ENCODE measurements at regions not wholly inside any gene's neighbourhood (a gene's known extent, or its start where the extent isn't known, plus 50 kb on each side); places are given as distances from the start of the nearest gene placed in this dataset.

- TF ChIP-seq ZNF219 (CRISPR knock-in tag; IDR thresholded peaks at IDR 0.05; ENCODE audit: borderline replicate concordance): no peak
- TF ChIP-seq, protein P1, sequence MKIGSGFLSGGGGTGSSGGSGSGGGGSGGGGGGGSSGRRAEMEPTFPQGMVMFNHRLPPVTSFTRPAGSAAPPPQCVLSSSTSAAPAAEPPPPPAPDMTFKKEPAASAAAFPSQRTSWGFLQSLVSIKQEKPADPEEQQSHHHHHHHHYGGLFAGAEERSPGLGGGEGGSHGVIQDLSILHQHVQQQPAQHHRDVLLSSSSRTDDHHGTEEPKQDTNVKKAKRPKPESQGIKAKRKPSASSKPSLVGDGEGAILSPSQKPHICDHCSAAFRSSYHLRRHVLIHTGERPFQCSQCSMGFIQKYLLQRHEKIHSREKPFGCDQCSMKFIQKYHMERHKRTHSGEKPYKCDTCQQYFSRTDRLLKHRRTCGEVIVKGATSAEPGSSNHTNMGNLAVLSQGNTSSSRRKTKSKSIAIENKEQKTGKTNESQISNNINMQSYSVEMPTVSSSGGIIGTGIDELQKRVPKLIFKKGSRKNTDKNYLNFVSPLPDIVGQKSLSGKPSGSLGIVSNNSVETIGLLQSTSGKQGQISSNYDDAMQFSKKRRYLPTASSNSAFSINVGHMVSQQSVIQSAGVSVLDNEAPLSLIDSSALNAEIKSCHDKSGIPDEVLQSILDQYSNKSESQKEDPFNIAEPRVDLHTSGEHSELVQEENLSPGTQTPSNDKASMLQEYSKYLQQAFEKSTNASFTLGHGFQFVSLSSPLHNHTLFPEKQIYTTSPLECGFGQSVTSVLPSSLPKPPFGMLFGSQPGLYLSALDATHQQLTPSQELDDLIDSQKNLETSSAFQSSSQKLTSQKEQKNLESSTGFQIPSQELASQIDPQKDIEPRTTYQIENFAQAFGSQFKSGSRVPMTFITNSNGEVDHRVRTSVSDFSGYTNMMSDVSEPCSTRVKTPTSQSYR (CRISPR knock-in tag; IDR thresholded peaks at IDR 0.05): no peak
- TF ChIP-seq, protein P2, sequence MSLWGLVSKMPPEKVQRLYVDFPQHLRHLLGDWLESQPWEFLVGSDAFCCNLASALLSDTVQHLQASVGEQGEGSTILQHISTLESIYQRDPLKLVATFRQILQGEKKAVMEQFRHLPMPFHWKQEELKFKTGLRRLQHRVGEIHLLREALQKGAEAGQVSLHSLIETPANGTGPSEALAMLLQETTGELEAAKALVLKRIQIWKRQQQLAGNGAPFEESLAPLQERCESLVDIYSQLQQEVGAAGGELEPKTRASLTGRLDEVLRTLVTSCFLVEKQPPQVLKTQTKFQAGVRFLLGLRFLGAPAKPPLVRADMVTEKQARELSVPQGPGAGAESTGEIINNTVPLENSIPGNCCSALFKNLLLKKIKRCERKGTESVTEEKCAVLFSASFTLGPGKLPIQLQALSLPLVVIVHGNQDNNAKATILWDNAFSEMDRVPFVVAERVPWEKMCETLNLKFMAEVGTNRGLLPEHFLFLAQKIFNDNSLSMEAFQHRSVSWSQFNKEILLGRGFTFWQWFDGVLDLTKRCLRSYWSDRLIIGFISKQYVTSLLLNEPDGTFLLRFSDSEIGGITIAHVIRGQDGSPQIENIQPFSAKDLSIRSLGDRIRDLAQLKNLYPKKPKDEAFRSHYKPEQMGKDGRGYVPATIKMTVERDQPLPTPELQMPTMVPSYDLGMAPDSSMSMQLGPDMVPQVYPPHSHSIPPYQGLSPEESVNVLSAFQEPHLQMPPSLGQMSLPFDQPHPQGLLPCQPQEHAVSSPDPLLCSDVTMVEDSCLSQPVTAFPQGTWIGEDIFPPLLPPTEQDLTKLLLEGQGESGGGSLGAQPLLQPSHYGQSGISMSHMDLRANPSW (CRISPR knock-in tag; conservative IDR thresholded peaks at IDR 0.05; ENCODE audit: low read depth): no peak
- TF ChIP-seq MLX (CRISPR knock-in tag; IDR thresholded peaks at IDR 0.05): no peak
- TF ChIP-seq, protein P3, sequence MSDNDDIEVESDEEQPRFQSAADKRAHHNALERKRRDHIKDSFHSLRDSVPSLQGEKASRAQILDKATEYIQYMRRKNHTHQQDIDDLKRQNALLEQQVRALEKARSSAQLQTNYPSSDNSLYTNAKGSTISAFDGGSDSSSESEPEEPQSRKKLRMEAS (CRISPR knock-in tag; IDR thresholded peaks at IDR 0.05): no peak
- no peak for TF ChIP-seq ELF4 (CRISPR knock-in tag; IDR thresholded peaks at IDR 0.05; ENCODE audit: low read depth)
- TF ChIP-seq IRF2 (CRISPR knock-in tag; IDR thresholded peaks at IDR 0.05; ENCODE audit: borderline replicate concordance, low read depth): no peak
Observed at GRCh38 chr13:85236413-85236812, 562.8 kb downstream of the SLITRK6 start (continued).

DNA sequence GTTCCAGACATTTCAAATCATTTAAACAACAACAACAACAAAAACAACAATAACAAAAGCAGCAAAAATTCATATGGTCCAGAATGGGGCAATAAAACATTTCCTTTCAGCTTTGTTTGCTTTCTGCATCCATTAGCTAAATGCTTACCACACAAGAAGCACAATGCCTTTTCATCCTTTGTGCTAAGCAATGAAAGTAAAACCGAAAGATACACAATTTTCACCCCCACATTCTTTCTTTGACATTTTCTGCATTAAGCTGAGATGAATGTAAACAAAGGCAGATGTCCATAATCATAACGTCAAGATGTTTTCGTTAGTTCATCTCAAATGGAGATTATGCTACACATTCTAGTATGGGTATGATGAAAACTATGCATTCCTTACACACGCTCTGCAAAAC is 568.5 kb downstream of the SLITRK6 start:
- Mint-ChIP-seq H3K4me1 (peaks cover 7% of the 10 kb centered on the region; the same call in 1 of the 2 replicates), H3K27ac (0 out of 2 replicates have a peak overlapping the region, but pooled peaks have one; percentile 53), H3K27me3 (ENCODE audit: low read depth) (no peaks in the 10 kb centered on the region; the same call in 1 of the 2 replicates), H3K9me3 (no peaks in the 10 kb centered on the region), H3K4me3 (no peak overlapping the region), H3K36me3 (no peaks in the 10 kb centered on the region)
- POLR2A ChIA-PET: no interaction called here
- no peak for ATAC-seq
- no peak for DNase-seq (ENCODE audit: low spot score)
- CTCF ChIA-PET: no interaction called here
- TF ChIP-seq ZNF263 (CRISPR knock-in tag; IDR thresholded peaks at IDR 0.05; ENCODE audit: low read depth): no peak
- TF ChIP-seq, protein P4, sequence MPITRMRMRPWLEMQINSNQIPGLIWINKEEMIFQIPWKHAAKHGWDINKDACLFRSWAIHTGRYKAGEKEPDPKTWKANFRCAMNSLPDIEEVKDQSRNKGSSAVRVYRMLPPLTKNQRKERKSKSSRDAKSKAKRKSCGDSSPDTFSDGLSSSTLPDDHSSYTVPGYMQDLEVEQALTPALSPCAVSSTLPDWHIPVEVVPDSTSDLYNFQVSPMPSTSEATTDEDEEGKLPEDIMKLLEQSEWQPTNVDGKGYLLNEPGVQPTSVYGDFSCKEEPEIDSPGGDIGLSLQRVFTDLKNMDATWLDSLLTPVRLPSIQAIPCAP (CRISPR knock-in tag; IDR thresholded peaks at IDR 0.05): no peak
- no peak for TF ChIP-seq NR1H2 (CRISPR knock-in tag; IDR thresholded peaks at IDR 0.05)
- TF ChIP-seq HMGA2 (CRISPR knock-in tag; IDR thresholded peaks at IDR 0.05): no peak
- TF ChIP-seq NR3C1 (CRISPR knock-in tag; conservative IDR thresholded peaks at IDR 0.05; ENCODE audit: low read depth): no peak
- no peak for TF ChIP-seq ZNF532 (CRISPR knock-in tag; IDR thresholded peaks at IDR 0.05; ENCODE audit: borderline replicate concordance)
- TF ChIP-seq GRHL2 (CRISPR knock-in tag; IDR thresholded peaks at IDR 0.05; ENCODE audit: insufficient replicate concordance, severe bottlenecking): no peak
- no peak for TF ChIP-seq TP53 (CRISPR knock-in tag; IDR thresholded peaks at IDR 0.05)
- TF ChIP-seq JAZF1 (CRISPR knock-in tag; IDR thresholded peaks at IDR 0.05): no peak
- TF ChIP-seq, protein P1 (CRISPR knock-in tag; IDR thresholded peaks at IDR 0.05): no peak
- TF ChIP-seq ATF1 (CRISPR knock-in tag; IDR thresholded peaks at IDR 0.05): no peak
- TF ChIP-seq ZNF121 (CRISPR knock-in tag; IDR thresholded peaks at IDR 0.05): no peak
- TF ChIP-seq OVOL2 (CRISPR knock-in tag; IDR thresholded peaks at IDR 0.05; ENCODE audit: borderline replicate concordance): no peak
- no peak for TF ChIP-seq CREB1 (CRISPR knock-in tag; IDR thresholded peaks at IDR 0.05)
- TF ChIP-seq SMAD4 (CRISPR knock-in tag; IDR thresholded peaks at IDR 0.05): no peak
